ENCODE measurements at regions not wholly inside any gene's neighbourhood (a gene's known extent, or its start where the extent isn't known, plus 50 kb on each side); places are given as distances from the start of the nearest gene placed in this dataset.

DNA sequence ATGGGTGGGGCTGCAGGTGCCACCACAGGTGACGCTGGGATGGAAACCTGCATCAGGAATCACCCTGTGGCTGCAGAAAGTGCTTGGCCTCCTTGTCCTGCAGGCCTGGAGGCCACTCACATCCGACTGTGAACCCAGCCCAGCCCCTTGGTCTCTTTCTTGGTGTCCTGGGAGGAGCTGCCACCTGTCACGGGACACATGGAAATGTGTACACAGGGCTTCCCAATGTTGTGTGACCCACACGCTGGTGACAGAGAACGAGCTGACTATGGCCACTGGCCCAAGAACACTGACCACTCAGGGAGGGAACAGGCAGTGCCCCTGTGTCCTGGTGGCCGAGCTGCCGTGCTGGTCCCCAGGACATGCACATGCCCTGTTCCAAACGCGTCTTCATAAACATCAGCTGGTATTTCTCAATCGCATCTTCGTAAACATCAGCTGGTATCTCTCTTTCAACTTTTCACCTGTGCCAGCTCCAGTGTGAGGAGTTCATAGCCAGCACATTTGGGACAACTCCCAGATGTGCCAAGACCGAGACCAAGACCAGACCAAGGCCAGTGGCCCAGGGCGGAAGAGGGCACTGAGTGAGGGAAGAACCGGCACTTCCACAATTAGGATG is 57.9 kb upstream of the INPP5A start:
- H3K36me3 Mint-ChIP-seq (ENCODE audit: low read depth): no peaks in the 10 kb centered on the region
- H3K27ac Mint-ChIP-seq: no peak overlapping the region
- no peaks in the 10 kb centered on the region for H3K4me1 Mint-ChIP-seq (ENCODE audit: low read depth)
- H3K27me3 Mint-ChIP-seq: peaks cover 11% of the 10 kb centered on the region
- H3K9me3 Mint-ChIP-seq: no peaks in the 10 kb centered on the region
- no peak overlapping the region for H3K4me3 Mint-ChIP-seq

DNA sequence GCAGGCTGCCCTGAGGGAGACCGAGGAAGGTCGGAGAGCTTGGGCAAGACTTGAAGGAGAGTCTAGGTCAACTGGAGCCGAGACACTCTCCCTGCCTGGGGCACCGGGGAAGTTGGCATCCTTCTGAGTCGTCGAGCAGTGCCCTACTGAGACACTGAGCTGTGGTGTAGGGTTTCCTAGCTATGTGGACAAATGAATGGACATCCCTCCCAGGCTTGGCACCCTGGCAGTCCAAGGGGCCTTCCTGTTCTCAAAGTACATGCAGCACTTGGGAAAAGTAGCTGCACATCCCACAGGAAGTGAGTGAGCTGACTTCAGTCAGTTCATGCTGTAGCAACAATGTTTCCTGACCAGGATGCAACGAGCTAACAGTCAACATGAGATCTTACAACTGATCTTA is 57.2 kb upstream of the INPP5A start:
- Mint-ChIP-seq H3K9me3 (no peaks in the 10 kb centered on the region), H3K4me3 (no peak overlapping the region), H3K4me1 (ENCODE audit: low read depth) (no peaks in the 10 kb centered on the region), H3K36me3 (ENCODE audit: low read depth) (no peaks in the 10 kb centered on the region), H3K27ac (no peak overlapping the region), H3K27me3 (peaks cover 11% of the 10 kb centered on the region)

DNA sequence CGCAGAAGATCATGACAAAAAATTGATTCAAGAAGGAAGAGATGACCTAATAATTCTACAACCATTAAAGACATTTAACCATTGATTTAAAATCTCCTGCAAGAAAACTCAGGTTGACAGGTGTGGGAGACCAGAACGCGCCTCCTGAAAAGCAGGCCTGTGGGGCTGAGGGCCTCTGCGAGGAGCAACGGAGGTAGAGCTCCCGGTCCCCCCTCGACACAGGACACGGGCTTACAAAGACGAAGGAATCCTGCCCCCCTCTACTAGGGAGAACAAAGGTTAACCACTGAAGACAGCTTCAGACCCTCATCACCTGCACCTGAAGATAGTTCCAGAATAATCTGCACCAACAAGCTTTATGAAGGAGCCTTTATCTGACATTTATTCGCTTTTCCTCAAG is 55.9 kb upstream of the INPP5A start:
- peaks cover 11% of the 10 kb centered on the region for H3K27me3 Mint-ChIP-seq
- no peaks in the 10 kb centered on the region for H3K36me3 Mint-ChIP-seq (ENCODE audit: low read depth)
- H3K4me1 Mint-ChIP-seq (ENCODE audit: low read depth): no peaks in the 10 kb centered on the region
- H3K4me3 Mint-ChIP-seq: no peak overlapping the region
- no peaks in the 10 kb centered on the region for H3K9me3 Mint-ChIP-seq
- no peak overlapping the region for H3K27ac Mint-ChIP-seq

DNA sequence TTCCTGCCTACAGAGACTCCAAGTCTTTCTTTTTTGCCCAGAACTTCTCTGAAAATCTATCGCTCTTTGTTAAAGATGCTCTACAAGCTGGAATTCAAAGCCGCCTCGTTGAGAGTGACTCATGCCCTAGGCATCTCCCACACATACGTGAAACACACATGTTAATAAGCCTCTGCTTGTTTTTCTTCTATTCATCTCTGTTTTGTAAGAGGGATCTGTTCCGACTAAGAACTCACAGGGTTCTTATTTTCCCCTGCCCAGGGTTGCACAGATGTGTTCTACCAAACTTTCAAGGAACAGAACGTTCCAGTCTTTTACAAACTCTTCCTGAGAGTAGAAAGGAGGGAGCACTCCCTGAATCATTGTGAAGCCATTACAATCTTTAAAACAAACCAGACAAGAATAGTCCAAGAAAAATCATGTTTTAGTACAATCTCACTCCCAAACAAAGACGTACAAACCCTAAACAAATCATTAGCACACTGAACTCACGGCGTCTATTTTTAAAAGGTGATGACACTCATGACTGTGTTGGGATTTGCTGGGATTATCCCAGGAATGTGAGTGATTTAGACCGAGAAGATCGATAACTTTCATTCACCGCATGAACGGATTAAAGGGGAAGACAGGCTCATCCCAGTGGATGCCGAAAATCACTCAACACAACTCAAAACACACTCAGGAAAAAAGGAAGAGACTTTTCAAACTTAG is 55.3 kb upstream of the INPP5A start:
- H3K4me3 Mint-ChIP-seq: no peak overlapping the region
- H3K27me3 Mint-ChIP-seq: peaks cover 11% of the 10 kb centered on the region
- no peaks in the 10 kb centered on the region for H3K4me1 Mint-ChIP-seq (ENCODE audit: low read depth)
- H3K27ac Mint-ChIP-seq: no peak overlapping the region
- H3K9me3 Mint-ChIP-seq: no peaks in the 10 kb centered on the region
- H3K36me3 Mint-ChIP-seq (ENCODE audit: low read depth): no peaks in the 10 kb centered on the region

DNA sequence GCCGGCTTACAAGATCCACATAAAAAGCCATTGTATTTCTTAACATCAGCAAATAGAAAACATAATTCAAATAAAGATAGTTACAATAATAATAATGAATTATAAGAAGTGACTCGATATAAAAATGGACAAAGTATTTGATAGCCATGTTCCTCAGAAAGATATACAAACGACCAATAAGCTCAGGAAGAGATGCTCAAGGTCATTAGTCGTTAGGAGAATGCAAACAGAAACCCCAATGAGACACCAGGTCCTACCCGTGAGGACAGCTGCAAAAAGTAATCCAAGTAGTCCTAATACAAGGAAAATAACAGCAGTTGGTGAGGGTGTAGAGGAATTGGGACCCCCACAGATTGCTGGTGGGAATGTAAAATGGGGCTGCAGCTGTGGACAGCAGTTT is 54.2 kb upstream of the INPP5A start:
- H3K27ac Mint-ChIP-seq: no peak overlapping the region
- no peak overlapping the region for H3K4me3 Mint-ChIP-seq

DNA sequence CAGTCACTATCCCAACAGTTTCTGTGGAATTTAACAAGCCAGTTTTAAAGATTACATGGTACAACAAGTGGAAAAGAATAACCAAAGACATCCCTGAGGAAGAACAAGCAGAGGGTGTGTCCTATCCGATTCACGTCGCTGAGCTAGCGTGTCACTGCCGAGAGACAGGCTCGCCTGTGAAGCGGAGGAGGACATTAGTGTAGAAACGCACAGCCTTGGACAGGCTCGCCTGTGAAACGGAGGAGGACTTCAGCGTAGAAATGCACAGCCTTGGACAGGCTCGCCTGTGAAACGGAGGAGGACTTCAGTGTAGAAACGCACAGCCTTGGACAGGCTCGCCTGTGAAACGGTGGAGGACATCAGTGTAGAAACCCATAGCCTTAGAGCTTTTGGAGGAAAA is 52.7 kb upstream of the INPP5A start:
- Mint-ChIP-seq H3K4me1 (ENCODE audit: low read depth) (no peaks in the 10 kb centered on the region), H3K27me3 (peaks cover 8% of the 10 kb centered on the region), H3K36me3 (ENCODE audit: low read depth) (no peaks in the 10 kb centered on the region), H3K4me3 (no peak overlapping the region), H3K27ac (no peak overlapping the region), H3K9me3 (no peaks in the 10 kb centered on the region)

More for the DNA sequence above, 54.2 kb upstream of the INPP5A start:
- Mint-ChIP-seq H3K9me3 (no peaks in the 10 kb centered on the region), H3K36me3 (ENCODE audit: low read depth) (no peaks in the 10 kb centered on the region), H3K4me1 (ENCODE audit: low read depth) (no peaks in the 10 kb centered on the region), H3K27me3 (peaks cover 11% of the 10 kb centered on the region)

DNA sequence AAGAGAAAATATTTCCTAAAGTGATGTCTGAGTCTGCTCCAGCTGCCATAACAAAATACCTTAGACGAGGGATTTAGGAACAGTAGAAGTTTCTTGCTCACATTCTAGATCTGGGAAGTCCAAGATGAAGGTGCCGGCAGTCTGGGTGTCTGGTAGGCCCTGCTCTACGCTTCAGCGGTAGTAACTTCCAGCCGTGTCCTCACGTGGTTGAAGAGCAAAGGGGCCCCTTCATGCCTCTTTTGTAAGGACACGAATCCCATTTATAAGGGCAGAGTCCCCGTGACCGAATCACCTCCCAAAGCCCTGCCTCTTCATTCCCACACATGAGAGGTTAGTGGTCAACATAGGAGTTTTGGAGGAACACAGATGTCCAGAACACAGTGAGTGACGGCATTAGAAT is 52.2 kb upstream of the INPP5A start:
- no peaks in the 10 kb centered on the region for H3K36me3 Mint-ChIP-seq (ENCODE audit: low read depth)
- H3K4me1 Mint-ChIP-seq (ENCODE audit: low read depth): no peaks in the 10 kb centered on the region
- no peak overlapping the region for H3K27ac Mint-ChIP-seq
- H3K27me3 Mint-ChIP-seq: peaks cover 5% of the 10 kb centered on the region
- H3K4me3 Mint-ChIP-seq: no peak overlapping the region
- no peaks in the 10 kb centered on the region for H3K9me3 Mint-ChIP-seq

DNA sequence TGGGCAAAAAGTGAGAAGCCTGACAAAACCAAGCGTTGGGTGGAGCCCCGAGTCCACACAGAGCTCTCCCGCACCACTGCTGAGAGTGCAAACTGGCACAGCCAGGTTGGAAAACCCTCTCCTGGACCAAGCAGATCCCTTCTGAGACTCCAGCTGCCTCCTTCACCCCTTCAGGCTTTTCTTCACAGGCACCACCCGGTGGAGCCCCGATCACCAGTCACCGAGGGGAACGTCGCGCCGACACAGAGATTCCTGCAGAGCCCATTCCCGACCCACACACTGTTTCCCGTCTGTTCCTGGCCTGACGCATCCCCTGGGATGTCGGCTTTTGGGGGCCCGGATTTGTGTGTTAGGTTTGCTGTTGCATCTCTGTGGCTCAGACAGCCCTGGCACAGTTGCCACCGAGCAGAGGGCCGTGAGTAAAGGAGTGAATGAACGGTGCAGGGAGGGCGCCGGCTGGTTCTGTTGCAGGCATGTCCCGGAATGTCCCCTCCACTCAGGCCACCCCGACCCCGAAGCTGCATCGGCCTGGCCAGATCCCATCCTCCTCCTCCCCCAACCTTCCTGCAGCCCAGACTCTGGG is 51.0 kb upstream of the INPP5A start:
- no peaks in the 10 kb centered on the region for H3K4me1 Mint-ChIP-seq (ENCODE audit: low read depth)
- H3K27me3 Mint-ChIP-seq: peaks cover 5% of the 10 kb centered on the region
- H3K27ac Mint-ChIP-seq: no peak overlapping the region
- H3K9me3 Mint-ChIP-seq: no peaks in the 10 kb centered on the region
- H3K36me3 Mint-ChIP-seq (ENCODE audit: low read depth): no peaks in the 10 kb centered on the region
- no peak overlapping the region for H3K4me3 Mint-ChIP-seq

DNA sequence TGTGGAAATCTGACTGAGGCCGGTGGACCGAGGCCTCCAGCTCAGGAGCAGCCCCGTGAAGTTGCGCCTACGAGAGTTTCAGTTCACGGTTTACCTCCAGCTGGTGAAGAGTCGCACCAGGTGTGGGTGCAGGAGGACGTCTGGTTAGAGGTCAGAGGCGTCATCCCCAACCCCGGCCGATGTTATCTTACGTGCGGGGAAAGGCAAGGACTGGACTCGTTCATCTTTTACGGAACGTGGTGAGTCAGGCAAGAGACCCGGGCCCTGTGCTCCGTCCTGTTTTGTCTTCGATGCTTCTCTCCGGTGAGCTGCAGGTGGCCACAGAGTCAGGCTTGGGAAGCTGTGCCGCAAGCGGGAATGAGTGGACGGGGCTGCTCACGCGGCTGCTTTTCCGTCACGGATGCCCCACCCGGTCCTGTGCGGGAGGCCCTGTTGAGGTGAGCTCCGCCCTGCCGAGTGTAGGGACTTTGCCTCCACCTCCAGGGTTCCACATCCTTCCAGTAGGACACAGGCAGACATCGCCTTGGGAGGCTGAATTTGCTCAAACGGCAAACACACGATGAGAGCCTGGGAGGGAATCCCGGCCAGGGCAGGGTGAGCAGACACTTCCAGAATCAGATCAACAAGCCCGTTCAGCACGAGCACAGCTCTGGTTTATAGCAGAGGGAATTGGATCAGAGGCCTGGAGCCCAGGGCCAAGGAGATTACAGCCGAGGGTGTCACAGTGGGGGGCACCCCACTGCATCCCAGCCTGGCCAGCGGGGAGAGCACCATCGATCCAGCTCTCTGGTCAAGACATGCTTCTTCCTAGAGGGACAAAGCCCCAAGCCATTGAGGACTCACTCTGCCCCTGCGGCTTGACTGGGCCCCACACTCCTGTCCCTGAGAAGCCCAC is 50.1 kb upstream of the INPP5A start:
- Mint-ChIP-seq H3K4me1 (ENCODE audit: low read depth) (no peaks in the 10 kb centered on the region), H3K27ac (no peak overlapping the region), H3K36me3 (ENCODE audit: low read depth) (no peaks in the 10 kb centered on the region), H3K9me3 (no peaks in the 10 kb centered on the region), H3K4me3 (no peak overlapping the region), H3K27me3 (peaks cover 2% of the 10 kb centered on the region)
